B cell (primary cell): ENCODE measurements at regions not wholly inside any gene's neighbourhood (a gene's known extent, or its start where the extent isn't known, plus 50 kb on each side); places are given as distances from the start of the nearest gene placed in this dataset.

Experiments used
- EZH2 ChIP-seq: IDR thresholded peaks from 2 replicates; pipeline ENCODE4 v1.6.1; 2012; ENCODE audit warnings: borderline replicate concordance, low read depth, mild to moderate bottlenecking, moderate library complexity, low read length; ENCODE audit not compliant: insufficient read depth, poor library complexity, severe bottlenecking
- TF ChIP-seq, protein P1 (sequence below): fragments of 200-600 bp; IDR thresholded peaks from one replicate; pipeline ENCODE4 v1.8.0; 2022; ENCODE audit warnings: antibody characterized with exemption, mild to moderate bottlenecking

DNA sequence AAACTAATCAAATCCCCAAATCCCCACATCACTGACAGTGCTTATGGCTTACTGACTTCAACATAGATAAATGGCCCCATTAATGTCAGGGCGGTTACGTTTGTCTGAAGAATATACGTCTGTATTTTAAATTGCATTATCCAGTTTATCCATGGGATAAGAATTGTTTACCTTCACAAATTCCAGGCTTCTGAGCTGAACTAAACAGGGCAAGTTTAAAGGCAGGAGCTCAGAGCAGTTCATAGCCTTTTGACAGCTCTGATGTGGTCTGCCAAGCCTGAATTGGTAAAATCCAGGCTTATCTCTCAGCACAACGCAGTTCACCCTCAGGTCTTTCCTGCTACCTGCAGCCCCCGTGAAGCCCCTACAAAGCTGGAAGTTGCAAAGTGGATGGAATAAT is 79.5 kb upstream of the GREM2 start:
- TF ChIP-seq, protein P1, sequence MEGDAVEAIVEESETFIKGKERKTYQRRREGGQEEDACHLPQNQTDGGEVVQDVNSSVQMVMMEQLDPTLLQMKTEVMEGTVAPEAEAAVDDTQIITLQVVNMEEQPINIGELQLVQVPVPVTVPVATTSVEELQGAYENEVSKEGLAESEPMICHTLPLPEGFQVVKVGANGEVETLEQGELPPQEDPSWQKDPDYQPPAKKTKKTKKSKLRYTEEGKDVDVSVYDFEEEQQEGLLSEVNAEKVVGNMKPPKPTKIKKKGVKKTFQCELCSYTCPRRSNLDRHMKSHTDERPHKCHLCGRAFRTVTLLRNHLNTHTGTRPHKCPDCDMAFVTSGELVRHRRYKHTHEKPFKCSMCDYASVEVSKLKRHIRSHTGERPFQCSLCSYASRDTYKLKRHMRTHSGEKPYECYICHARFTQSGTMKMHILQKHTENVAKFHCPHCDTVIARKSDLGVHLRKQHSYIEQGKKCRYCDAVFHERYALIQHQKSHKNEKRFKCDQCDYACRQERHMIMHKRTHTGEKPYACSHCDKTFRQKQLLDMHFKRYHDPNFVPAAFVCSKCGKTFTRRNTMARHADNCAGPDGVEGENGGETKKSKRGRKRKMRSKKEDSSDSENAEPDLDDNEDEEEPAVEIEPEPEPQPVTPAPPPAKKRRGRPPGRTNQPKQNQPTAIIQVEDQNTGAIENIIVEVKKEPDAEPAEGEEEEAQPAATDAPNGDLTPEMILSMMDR: no peak
- TF ChIP-seq EZH2: no peak
